OCI-LY1 (cell line): ENCODE measurements at regions not wholly inside any gene's neighbourhood (a gene's known extent, or its start where the extent isn't known, plus 50 kb on each side); places are given as distances from the start of the nearest gene placed in this dataset.

Experiments
- H2AFZ ChIP-seq: fragments of 200-600 bp; sonication (generic), shearing (Covaris generic); 2 replicates; pipeline ENCODE4 v1.6.0; 2014; ENCODE audit warnings: antibody characterized with exemption, mild to moderate bottlenecking, low read length
- H3F3A ChIP-seq: fragments of 200-600 bp; sonication (generic), shearing (Covaris generic); 2 replicates; pipeline ENCODE4 v1.6.0; 2014; ENCODE audit warnings: mild to moderate bottlenecking, antibody characterized with exemption, low read length, moderate library complexity; ENCODE audit not compliant: insufficient read depth
- H3K27ac ChIP-seq: fragments of 200-600 bp; sonication (generic); 2 replicates; pipeline ENCODE4 v1.5.1; 2014; ENCODE audit warnings: low read length, mixed run types, mild to moderate bottlenecking, low read depth; ENCODE audit not compliant: poor library complexity, severe bottlenecking
- H3K27me3 ChIP-seq: fragments of 200-600 bp; sonication (generic); 2 replicates; pipeline ENCODE4 v1.6.0; 2014; ENCODE audit warnings: antibody characterized with exemption, mild to moderate bottlenecking, low read length, moderate library complexity; ENCODE audit not compliant: insufficient read depth
- H3K36me3 ChIP-seq: fragments of 200-600 bp; sonication (generic); 2 replicates; pipeline ENCODE4 v1.6.1; 2014; ENCODE audit warnings: mild to moderate bottlenecking, antibody characterized with exemption, low read length, moderate library complexity, mixed read lengths; ENCODE audit not compliant: insufficient read depth
- H3K4me1 ChIP-seq: fragments of 200-600 bp; sonication (generic); 2 replicates; pipeline ENCODE4 v1.5.1; 2014; ENCODE audit warnings: mild to moderate bottlenecking, low read length, moderate library complexity; ENCODE audit not compliant: insufficient read depth, severe bottlenecking
- H3K4me2 ChIP-seq: fragments of 200-600 bp; sonication (generic), shearing (Covaris generic); 2 replicates; pipeline ENCODE4 v1.6.1; 2014; ENCODE audit warnings: low read length
- H3K4me3 ChIP-seq: fragments of 200-600 bp; sonication (generic); 2 replicates; pipeline ENCODE4 v1.5.1; 2014; ENCODE audit warnings: low read length, low read depth, mild to moderate bottlenecking, mixed read lengths; ENCODE audit not compliant: poor library complexity, severe bottlenecking
- H3K79me2 ChIP-seq: fragments of 200-600 bp; shearing (Covaris generic); 2 replicates; pipeline ENCODE4 v1.6.1; 2016; ENCODE audit warnings: mixed run types, low read length, mixed read lengths; ENCODE audit not compliant: insufficient read depth
- H3K9ac ChIP-seq: fragments of 200-600 bp; sonication (generic), shearing (Covaris generic); 2 replicates; pipeline ENCODE4 v1.6.1; 2014; ENCODE audit warnings: mild to moderate bottlenecking, low read length, mixed read lengths
- H3K9me2 ChIP-seq: fragments of 200-600 bp; sonication (generic), shearing (Covaris generic); 2 replicates; pipeline ENCODE4 v1.6.1; 2014; ENCODE audit warnings: low read depth, mild to moderate bottlenecking, low read length, mixed read lengths
- H3K9me3 ChIP-seq: fragments of 200-600 bp; shearing (Covaris generic); 2 replicates; pipeline ENCODE4 v1.6.1; 2014; ENCODE audit warnings: low read length, mixed read lengths
- H4K20me1 ChIP-seq: fragments of 200-600 bp; sonication (generic), shearing (Covaris generic); 2 replicates; pipeline ENCODE4 v1.6.0; 2016; ENCODE audit warnings: mild to moderate bottlenecking, low read length; ENCODE audit not compliant: insufficient read depth
- CTCF ChIP-seq: fragments of 200-600 bp; sonication (generic), shearing (Covaris generic); IDR thresholded peaks from 2 replicates; pipeline ENCODE4 v1.5.1; 2017; ENCODE audit warnings: mild to moderate bottlenecking, antibody characterized with exemption, low read length, moderate library complexity, mixed read lengths
- EZH2 ChIP-seq: fragments of 200-600 bp; sonication (generic), shearing (Covaris generic); IDR thresholded peaks from 2 replicates; pipeline ENCODE4 v1.8.0; 2017; ENCODE audit warnings: borderline replicate concordance, mixed run types, mild to moderate bottlenecking, antibody characterized with exemption, low read length, moderate library complexity, mixed read lengths

GRCh38 chr1:228664399-228664914, 70.8 kb upstream of the RHOU start:
- TF ChIP-seq CTCF (peak; percentile 67), EZH2 (no peak)
- H3K4me2 ChIP-seq: no peak overlapping the region

GRCh38 chr1:228666686-228667623, 68.3 kb upstream of the RHOU start:
- H3F3A ChIP-seq: no peaks in the 10 kb centered on the region
- H3K4me2 ChIP-seq: no peak overlapping the region
- H2AFZ ChIP-seq: no peak overlapping the region

More at GRCh38 chr1:228664399-228664914, 70.8 kb upstream of the RHOU start:
- Histone ChIP-seq H3K9me2 (no peaks in the 10 kb centered on the region), H3K9me3 (no peaks in the 10 kb centered on the region), H3K27me3 (no peaks in the 10 kb centered on the region), H3K4me3 (no peak overlapping the region), H3K4me1 (no peaks in the 10 kb centered on the region), H3K27ac (no peak overlapping the region), H4K20me1 (no peaks in the 10 kb centered on the region), H3K9ac (no peak overlapping the region), H3K36me3 (no peaks in the 10 kb centered on the region), H2AFZ (no peak overlapping the region), H3F3A (no peaks in the 10 kb centered on the region), H3K79me2 (no peaks in the 10 kb centered on the region)

GRCh38 chr1:228668553-228669241, 66.6 kb upstream of the RHOU start:
- no peaks in the 10 kb centered on the region for H3K9me3 ChIP-seq
- H3K9me2 ChIP-seq: no peaks in the 10 kb centered on the region
- H3F3A ChIP-seq: no peaks in the 10 kb centered on the region
- H3K9ac ChIP-seq: no peak overlapping the region
- H3K79me2 ChIP-seq: no peaks in the 10 kb centered on the region
- no peak overlapping the region for H3K27ac ChIP-seq
- no peaks in the 10 kb centered on the region for H3K27me3 ChIP-seq
- H3K4me2 ChIP-seq: no peak overlapping the region
- no peaks in the 10 kb centered on the region for H4K20me1 ChIP-seq
- no peaks in the 10 kb centered on the region for H3K36me3 ChIP-seq
- H3K4me3 ChIP-seq: no peak overlapping the region
- no peaks in the 10 kb centered on the region for H3K4me1 ChIP-seq
- no peak overlapping the region for H2AFZ ChIP-seq
- no peak for TF ChIP-seq EZH2
- no peak for TF ChIP-seq CTCF

More at GRCh38 chr1:228666686-228667623, 68.3 kb upstream of the RHOU start:
- Histone ChIP-seq H4K20me1 (no peaks in the 10 kb centered on the region), H3K36me3 (no peaks in the 10 kb centered on the region), H3K27me3 (no peaks in the 10 kb centered on the region), H3K9me3 (no peaks in the 10 kb centered on the region), H3K4me1 (no peaks in the 10 kb centered on the region), H3K9me2 (no peaks in the 10 kb centered on the region), H3K9ac (no peak overlapping the region), H3K4me3 (no peak overlapping the region), H3K79me2 (no peaks in the 10 kb centered on the region), H3K27ac (no peak overlapping the region)
- no peak for TF ChIP-seq EZH2
- no peak for TF ChIP-seq CTCF
